Astrocyte (in vitro differentiated cells and primary cell): ENCODE measurements at regions not wholly inside any gene's neighbourhood (a gene's known extent, or its start where the extent isn't known, plus 50 kb on each side); places are given as distances from the start of the nearest gene placed in this dataset.

Experiments used
- DNase-seq: peaks from one replicate; pipeline ENCODE4 v3.0.0-alpha.2; 2010; ENCODE audit warnings: low read depth
- FAIRE-seq: peaks from 2 replicates; lab custom pipeline; 2011; peaks lifted over from hg19 to GRCh38; lab: Jason Lieb, UNC
- H2AFZ ChIP-seq: 2 replicates; pipeline ENCODE4 v1.6.0; 2012; ENCODE audit warnings: low read depth, low read length, inconsistent platforms
- H3K27ac ChIP-seq: 2 replicates; pipeline ENCODE4 v1.5.1; 2011; ENCODE audit warnings: low read depth, low read length, inconsistent platforms
- H3K27me3 ChIP-seq: 2 replicates; pipeline ENCODE4 v1.6.0; 2011; ENCODE audit warnings: low read length, inconsistent platforms; ENCODE audit not compliant: insufficient read depth
- H3K36me3 ChIP-seq: 2 replicates; pipeline ENCODE4 v1.5.1; 2011; ENCODE audit warnings: low read length, inconsistent platforms; ENCODE audit not compliant: insufficient read depth
- H3K4me1 ChIP-seq: 2 replicates; pipeline ENCODE4 v1.5.1; 2011; ENCODE audit warnings: low read length, inconsistent platforms; ENCODE audit not compliant: insufficient read depth
- H3K4me2 ChIP-seq: 2 replicates; pipeline ENCODE4 v1.6.0; 2012; ENCODE audit warnings: low read length, inconsistent platforms
- H3K4me3 ChIP-seq: 2 replicates; pipeline ENCODE4 v1.5.1; 2011; ENCODE audit warnings: low read depth, mild to moderate bottlenecking, low read length, inconsistent platforms; ENCODE audit not compliant: insufficient read depth
- H3K79me2 ChIP-seq: 2 replicates; pipeline ENCODE4 v1.6.0; 2012; ENCODE audit warnings: mild to moderate bottlenecking, low read length, inconsistent platforms; ENCODE audit not compliant: insufficient read depth
- H3K9ac ChIP-seq: 2 replicates; pipeline ENCODE4 v1.6.0; 2012; ENCODE audit warnings: mild to moderate bottlenecking, low read length, inconsistent platforms
- H3K9me3 ChIP-seq: 2 replicates; pipeline ENCODE4 v1.5.1; 2012; ENCODE audit warnings: low read depth, mild to moderate bottlenecking, low read length, inconsistent platforms; ENCODE audit not compliant: insufficient read depth
- H4K20me1 ChIP-seq: 2 replicates; pipeline ENCODE4 v1.6.0; 2012; ENCODE audit warnings: low read length, inconsistent platforms; ENCODE audit not compliant: insufficient read depth
- H3K27ac Mint-ChIP-seq: one replicate; pipeline ENCODE4 v1.8.0; 2021; ENCODE audit warnings: mild to moderate bottlenecking, mixed read lengths; ENCODE audit not compliant: unreplicated experiment
- H3K27me3 Mint-ChIP-seq: one replicate; pipeline ENCODE4 v1.8.0; 2021; ENCODE audit warnings: low read depth, mixed read lengths; ENCODE audit not compliant: unreplicated experiment
- H3K36me3 Mint-ChIP-seq: one replicate; pipeline ENCODE4 v1.8.0; 2021; ENCODE audit warnings: low read depth, mixed read lengths; ENCODE audit not compliant: unreplicated experiment
- H3K4me1 Mint-ChIP-seq: one replicate; pipeline ENCODE4 v1.8.0; 2021; ENCODE audit warnings: low read depth, mixed read lengths; ENCODE audit not compliant: unreplicated experiment
- H3K4me3 Mint-ChIP-seq: one replicate; pipeline ENCODE4 v1.8.0; 2021; ENCODE audit warnings: mild to moderate bottlenecking, moderate library complexity, mixed read lengths; ENCODE audit not compliant: unreplicated experiment
- H3K9me3 Mint-ChIP-seq: one replicate; pipeline ENCODE4 v1.8.0; 2021; ENCODE audit warnings: mild to moderate bottlenecking, mixed read lengths; ENCODE audit not compliant: unreplicated experiment
- EZH2 ChIP-seq: IDR thresholded peaks from 2 replicates; pipeline ENCODE4 v1.6.1; 2012; ENCODE audit warnings: mild to moderate bottlenecking, low read length, inconsistent platforms; ENCODE audit not compliant: insufficient read depth
- TF ChIP-seq, protein P1 (sequence below): IDR thresholded peaks from 2 replicates; pipeline ENCODE4 v1.5.1; 2011; ENCODE audit warnings: low read depth, mild to moderate bottlenecking, inconsistent platforms, low read length, moderate library complexity; ENCODE audit not compliant: insufficient read depth

DNA sequence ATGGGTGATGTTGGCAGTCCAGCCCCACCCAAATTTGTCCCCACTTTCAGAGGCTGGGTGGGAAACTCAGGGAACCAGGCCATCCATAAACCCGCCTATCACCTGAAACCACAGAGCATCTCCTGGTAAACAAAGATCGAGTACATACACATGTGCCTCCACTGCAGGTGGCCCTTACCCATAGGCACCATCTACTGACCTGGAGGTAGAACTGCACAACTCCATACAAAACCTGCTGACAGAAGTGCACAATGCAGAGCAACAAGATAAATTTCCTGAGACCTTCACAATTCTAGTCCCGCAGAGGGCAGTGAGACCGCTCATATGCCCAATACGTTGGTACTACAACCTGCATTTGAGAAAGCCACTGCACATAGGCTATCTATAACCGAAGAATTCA lies 856.3 kb downstream of the SUCLG1 start:
- Mint-ChIP-seq H3K4me1 (no peaks in the 10 kb centered on the region), H3K27ac (no peak overlapping the region), H3K9me3 (peaks cover 2% of the 10 kb centered on the region), H3K4me3 (no peak overlapping the region), H3K36me3 (no peaks in the 10 kb centered on the region), H3K27me3 (no peaks in the 10 kb centered on the region)
- TF ChIP-seq, protein P1, sequence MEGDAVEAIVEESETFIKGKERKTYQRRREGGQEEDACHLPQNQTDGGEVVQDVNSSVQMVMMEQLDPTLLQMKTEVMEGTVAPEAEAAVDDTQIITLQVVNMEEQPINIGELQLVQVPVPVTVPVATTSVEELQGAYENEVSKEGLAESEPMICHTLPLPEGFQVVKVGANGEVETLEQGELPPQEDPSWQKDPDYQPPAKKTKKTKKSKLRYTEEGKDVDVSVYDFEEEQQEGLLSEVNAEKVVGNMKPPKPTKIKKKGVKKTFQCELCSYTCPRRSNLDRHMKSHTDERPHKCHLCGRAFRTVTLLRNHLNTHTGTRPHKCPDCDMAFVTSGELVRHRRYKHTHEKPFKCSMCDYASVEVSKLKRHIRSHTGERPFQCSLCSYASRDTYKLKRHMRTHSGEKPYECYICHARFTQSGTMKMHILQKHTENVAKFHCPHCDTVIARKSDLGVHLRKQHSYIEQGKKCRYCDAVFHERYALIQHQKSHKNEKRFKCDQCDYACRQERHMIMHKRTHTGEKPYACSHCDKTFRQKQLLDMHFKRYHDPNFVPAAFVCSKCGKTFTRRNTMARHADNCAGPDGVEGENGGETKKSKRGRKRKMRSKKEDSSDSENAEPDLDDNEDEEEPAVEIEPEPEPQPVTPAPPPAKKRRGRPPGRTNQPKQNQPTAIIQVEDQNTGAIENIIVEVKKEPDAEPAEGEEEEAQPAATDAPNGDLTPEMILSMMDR = no peak
- no peak overlapping the region for H3K4me2 ChIP-seq
- H3K79me2 ChIP-seq = no peaks in the 10 kb centered on the region
- H3K4me1 ChIP-seq = no peaks in the 10 kb centered on the region
- H3K4me3 ChIP-seq = no peak overlapping the region
- H2AFZ ChIP-seq = no peak overlapping the region
- no peak overlapping the region for H3K27ac ChIP-seq
- H3K9me3 ChIP-seq = no peaks in the 10 kb centered on the region
- no peak overlapping the region for H3K9ac ChIP-seq
- no peak for DNase-seq
- no peaks in the 10 kb centered on the region for H4K20me1 ChIP-seq
- no peaks in the 10 kb centered on the region for H3K27me3 ChIP-seq
- FAIRE-seq = no peak
- H3K36me3 ChIP-seq = no peaks in the 10 kb centered on the region

GRCh38 chr2:83596592-83597282 lies 862.3 kb downstream of the SUCLG1 start:
- Mint-ChIP-seq H3K4me1 (peaks cover 8% of the 10 kb centered on the region), H3K27ac (no peak overlapping the region), H3K9me3 (peaks cover 2% of the 10 kb centered on the region), H3K27me3 (no peaks in the 10 kb centered on the region), H3K36me3 (no peaks in the 10 kb centered on the region), H3K4me3 (no peak overlapping the region)
- no peaks in the 10 kb centered on the region for H3K27me3 ChIP-seq
- H3K79me2 ChIP-seq = no peaks in the 10 kb centered on the region
- no peak for FAIRE-seq
- no peak overlapping the region for H3K27ac ChIP-seq
- no peak for DNase-seq
- H3K4me3 ChIP-seq = no peak overlapping the region
- no peak overlapping the region for H3K4me2 ChIP-seq
- no peaks in the 10 kb centered on the region for H3K36me3 ChIP-seq
- TF ChIP-seq EZH2 = no peak
- TF ChIP-seq, protein P1 = no peak
- no peaks in the 10 kb centered on the region for H4K20me1 ChIP-seq
- H3K9me3 ChIP-seq = no peaks in the 10 kb centered on the region
- H2AFZ ChIP-seq = no peak overlapping the region
- H3K9ac ChIP-seq = no peak overlapping the region
- H3K4me1 ChIP-seq = no peaks in the 10 kb centered on the region

DNA sequence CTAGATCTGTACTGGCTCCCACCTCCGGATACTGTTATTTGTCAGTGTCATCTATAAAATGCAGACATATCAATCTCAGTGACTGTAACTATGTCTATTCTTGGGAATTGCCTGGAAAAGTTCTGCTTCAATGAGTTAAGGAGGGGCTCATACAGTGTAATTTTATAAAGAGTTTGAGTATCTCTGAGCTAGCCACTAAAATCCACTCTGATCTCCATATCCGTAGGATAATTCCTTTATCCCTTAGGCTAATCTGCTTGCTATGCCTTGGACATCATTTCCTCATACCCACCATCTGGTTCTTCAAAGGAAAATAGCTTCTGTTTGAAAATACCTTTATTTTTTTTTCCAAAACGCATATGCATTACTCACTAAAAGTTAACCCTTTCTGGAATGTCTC lies 863.2 kb downstream of the SUCLG1 start:
- Histone ChIP-seq H3K27me3 (no peaks in the 10 kb centered on the region), H3K9me3 (no peaks in the 10 kb centered on the region), H3K79me2 (no peaks in the 10 kb centered on the region), H3K9ac (no peak overlapping the region), H3K27ac (no peak overlapping the region), H3K36me3 (no peaks in the 10 kb centered on the region), H3K4me3 (no peak overlapping the region), H3K4me1 (no peaks in the 10 kb centered on the region), H2AFZ (no peak overlapping the region), H3K4me2 (no peak overlapping the region), H4K20me1 (no peaks in the 10 kb centered on the region)
- Mint-ChIP-seq H3K9me3 (peaks cover 2% of the 10 kb centered on the region), H3K4me3 (no peak overlapping the region), H3K27me3 (no peaks in the 10 kb centered on the region), H3K36me3 (no peaks in the 10 kb centered on the region), H3K4me1 (peaks cover 8% of the 10 kb centered on the region), H3K27ac (no peak overlapping the region)
- FAIRE-seq (no peak), DNase-seq (no peak)
- TF ChIP-seq, protein P1 = no peak
- no peak for TF ChIP-seq EZH2
